HEK293 (cell line): ENCODE measurements at regions not wholly inside any gene's neighbourhood (a gene's known extent, or its start where the extent isn't known, plus 50 kb on each side); places are given as distances from the start of the nearest gene placed in this dataset.

Source experiments
- HOXC10 ChIP-seq: sonication (generic); formaldehyde crosslinking; IDR thresholded peaks from 2 replicates; pipeline ENCODE4 v1.8.1; 2023; ENCODE audit warnings: mild to moderate bottlenecking, missing genetic modification reagents
- ZBTB20 ChIP-seq: fragments of 450-650 bp; formaldehyde crosslinking; IDR thresholded peaks from 2 replicates; pipeline ENCODE4 v1.5.1; 2016; ENCODE audit warnings: missing biosample characterization, missing genetic modification characterization
- ZBTB7A ChIP-seq: fragments of 450-650 bp; formaldehyde crosslinking; IDR thresholded peaks from 2 replicates; pipeline ENCODE4 v1.5.1; 2016; ENCODE audit warnings: low read depth, missing biosample characterization, missing genetic modification characterization
- ZFP41 ChIP-seq: fragments of 450-650 bp; formaldehyde crosslinking; IDR thresholded peaks from 2 replicates; pipeline ENCODE4 v1.5.1; 2016; ENCODE audit warnings: missing biosample characterization, missing genetic modification characterization, borderline replicate concordance
- ZNF133 ChIP-seq: fragments of 450-650 bp; formaldehyde crosslinking; IDR thresholded peaks from 2 replicates; pipeline ENCODE4 v1.5.1; 2016; ENCODE audit warnings: missing biosample characterization, missing genetic modification characterization
- ZNF140 ChIP-seq: fragments of 450-650 bp; formaldehyde crosslinking; IDR thresholded peaks from 2 replicates; pipeline ENCODE4 v1.5.1; 2016; ENCODE audit warnings: missing biosample characterization, missing genetic modification characterization
- ZNF239 ChIP-seq: fragments of 450-650 bp; formaldehyde crosslinking; IDR thresholded peaks from 2 replicates; pipeline ENCODE4 v1.5.1; 2016; ENCODE audit warnings: missing biosample characterization, missing genetic modification characterization
- ZNF362 ChIP-seq: fragments of 450-650 bp; formaldehyde crosslinking; IDR thresholded peaks from 2 replicates; pipeline ENCODE4 v1.5.1; 2016; ENCODE audit warnings: missing biosample characterization, missing genetic modification characterization
- ZNF768 ChIP-seq: fragments of 450-650 bp; formaldehyde crosslinking; IDR thresholded peaks from 2 replicates; pipeline ENCODE4 v1.5.1; 2018; ENCODE audit warnings: missing biosample characterization, mild to moderate bottlenecking, missing genetic modification characterization
- TF ChIP-seq, protein P1 (sequence below): fragments of 450-650 bp; formaldehyde crosslinking; IDR thresholded peaks from 2 replicates; pipeline ENCODE4 v1.5.1; 2016; ENCODE audit warnings: missing biosample characterization, missing genetic modification characterization
- TF ChIP-seq, protein P2 (sequence below): fragments of 450-650 bp; formaldehyde crosslinking; IDR thresholded peaks from 2 replicates; pipeline ENCODE4 v1.5.1; 2016; ENCODE audit warnings: missing biosample characterization, missing genetic modification characterization

GRCh38 chr3:13764161-13764560 lies 115.7 kb downstream of the WNT7A start:
- TF ChIP-seq ZNF133 (no peak), ZNF768 (tag by site-specific recombination) (no peak), ZBTB20 (tag by site-specific recombination) (no peak), ZFP41 (no peak), HOXC10 (CRISPR knock-in tag) (no peak), ZNF140 (tag by site-specific recombination) (no peak), ZNF362 (tag by site-specific recombination) (no peak), ZBTB7A (tag by site-specific recombination) (no peak), ZNF239 (tag by site-specific recombination) (no peak)
- TF ChIP-seq, protein P1, sequence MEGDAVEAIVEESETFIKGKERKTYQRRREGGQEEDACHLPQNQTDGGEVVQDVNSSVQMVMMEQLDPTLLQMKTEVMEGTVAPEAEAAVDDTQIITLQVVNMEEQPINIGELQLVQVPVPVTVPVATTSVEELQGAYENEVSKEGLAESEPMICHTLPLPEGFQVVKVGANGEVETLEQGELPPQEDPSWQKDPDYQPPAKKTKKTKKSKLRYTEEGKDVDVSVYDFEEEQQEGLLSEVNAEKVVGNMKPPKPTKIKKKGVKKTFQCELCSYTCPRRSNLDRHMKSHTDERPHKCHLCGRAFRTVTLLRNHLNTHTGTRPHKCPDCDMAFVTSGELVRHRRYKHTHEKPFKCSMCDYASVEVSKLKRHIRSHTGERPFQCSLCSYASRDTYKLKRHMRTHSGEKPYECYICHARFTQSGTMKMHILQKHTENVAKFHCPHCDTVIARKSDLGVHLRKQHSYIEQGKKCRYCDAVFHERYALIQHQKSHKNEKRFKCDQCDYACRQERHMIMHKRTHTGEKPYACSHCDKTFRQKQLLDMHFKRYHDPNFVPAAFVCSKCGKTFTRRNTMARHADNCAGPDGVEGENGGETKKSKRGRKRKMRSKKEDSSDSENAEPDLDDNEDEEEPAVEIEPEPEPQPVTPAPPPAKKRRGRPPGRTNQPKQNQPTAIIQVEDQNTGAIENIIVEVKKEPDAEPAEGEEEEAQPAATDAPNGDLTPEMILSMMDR: no peak
- TF ChIP-seq, protein P2, sequence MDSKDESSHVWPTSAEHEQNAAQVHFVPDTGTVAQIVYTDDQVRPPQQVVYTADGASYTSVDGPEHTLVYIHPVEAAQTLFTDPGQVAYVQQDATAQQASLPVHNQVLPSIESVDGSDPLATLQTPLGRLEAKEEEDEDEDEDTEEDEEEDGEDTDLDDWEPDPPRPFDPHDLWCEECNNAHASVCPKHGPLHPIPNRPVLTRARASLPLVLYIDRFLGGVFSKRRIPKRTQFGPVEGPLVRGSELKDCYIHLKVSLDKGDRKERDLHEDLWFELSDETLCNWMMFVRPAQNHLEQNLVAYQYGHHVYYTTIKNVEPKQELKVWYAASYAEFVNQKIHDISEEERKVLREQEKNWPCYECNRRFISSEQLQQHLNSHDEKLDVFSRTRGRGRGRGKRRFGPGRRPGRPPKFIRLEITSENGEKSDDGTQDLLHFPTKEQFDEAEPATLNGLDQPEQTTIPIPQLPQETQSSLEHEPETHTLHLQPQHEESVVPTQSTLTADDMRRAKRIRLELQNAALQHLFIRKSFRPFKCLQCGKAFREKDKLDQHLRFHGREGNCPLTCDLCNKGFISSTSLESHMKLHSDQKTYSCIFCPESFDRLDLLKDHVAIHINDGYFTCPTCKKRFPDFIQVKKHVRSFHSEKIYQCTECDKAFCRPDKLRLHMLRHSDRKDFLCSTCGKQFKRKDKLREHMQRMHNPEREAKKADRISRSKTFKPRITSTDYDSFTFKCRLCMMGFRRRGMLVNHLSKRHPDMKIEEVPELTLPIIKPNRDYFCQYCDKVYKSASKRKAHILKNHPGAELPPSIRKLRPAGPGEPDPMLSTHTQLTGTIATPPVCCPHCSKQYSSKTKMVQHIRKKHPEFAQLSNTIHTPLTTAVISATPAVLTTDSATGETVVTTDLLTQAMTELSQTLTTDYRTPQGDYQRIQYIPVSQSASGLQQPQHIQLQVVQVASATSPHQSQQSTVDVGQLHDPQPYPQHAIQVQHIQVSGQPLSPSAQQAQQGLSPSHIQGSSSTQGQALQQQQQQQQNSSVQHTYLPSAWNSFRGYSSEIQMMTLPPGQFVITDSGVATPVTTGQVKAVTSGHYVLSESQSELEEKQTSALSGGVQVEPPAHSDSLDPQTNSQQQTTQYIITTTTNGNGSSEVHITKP (tag by site-specific recombination): no peak
